ENCODE measurements at regions not wholly inside any gene's neighbourhood (a gene's known extent, or its start where the extent isn't known, plus 50 kb on each side); places are given as distances from the start of the nearest gene placed in this dataset.

DNA sequence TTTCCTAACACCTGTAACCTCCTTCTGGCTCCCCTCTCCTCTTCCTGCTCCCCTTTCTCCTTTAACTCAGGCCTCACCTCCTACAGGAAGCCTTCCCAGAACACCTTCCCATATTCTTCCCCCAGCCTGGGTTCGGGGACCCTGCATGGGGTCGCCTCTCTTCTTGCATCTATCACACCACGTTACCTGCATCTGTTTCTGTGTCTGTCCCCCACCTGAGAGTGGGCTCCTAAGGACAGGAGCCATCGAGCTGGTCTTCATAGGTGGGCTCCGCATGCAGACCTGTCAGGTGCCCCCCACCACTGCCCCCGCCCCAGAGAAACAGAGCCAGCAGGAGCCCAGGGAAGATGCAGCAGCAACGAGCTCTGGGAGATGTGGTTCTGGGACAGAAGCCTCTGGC lies 123.2 kb upstream of the GLI2 start:
- TF ChIP-seq, protein P1, sequence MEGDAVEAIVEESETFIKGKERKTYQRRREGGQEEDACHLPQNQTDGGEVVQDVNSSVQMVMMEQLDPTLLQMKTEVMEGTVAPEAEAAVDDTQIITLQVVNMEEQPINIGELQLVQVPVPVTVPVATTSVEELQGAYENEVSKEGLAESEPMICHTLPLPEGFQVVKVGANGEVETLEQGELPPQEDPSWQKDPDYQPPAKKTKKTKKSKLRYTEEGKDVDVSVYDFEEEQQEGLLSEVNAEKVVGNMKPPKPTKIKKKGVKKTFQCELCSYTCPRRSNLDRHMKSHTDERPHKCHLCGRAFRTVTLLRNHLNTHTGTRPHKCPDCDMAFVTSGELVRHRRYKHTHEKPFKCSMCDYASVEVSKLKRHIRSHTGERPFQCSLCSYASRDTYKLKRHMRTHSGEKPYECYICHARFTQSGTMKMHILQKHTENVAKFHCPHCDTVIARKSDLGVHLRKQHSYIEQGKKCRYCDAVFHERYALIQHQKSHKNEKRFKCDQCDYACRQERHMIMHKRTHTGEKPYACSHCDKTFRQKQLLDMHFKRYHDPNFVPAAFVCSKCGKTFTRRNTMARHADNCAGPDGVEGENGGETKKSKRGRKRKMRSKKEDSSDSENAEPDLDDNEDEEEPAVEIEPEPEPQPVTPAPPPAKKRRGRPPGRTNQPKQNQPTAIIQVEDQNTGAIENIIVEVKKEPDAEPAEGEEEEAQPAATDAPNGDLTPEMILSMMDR (IDR thresholded peaks at IDR 0.05; ENCODE audit: poor library complexity), result no peak
- no peak for TF ChIP-seq EZH2 (IDR thresholded peaks at IDR 0.05; ENCODE audit: borderline replicate concordance)

Measured in hepatocyte (in vitro differentiated cells).